ENCODE measurements at regions not wholly inside any gene's neighbourhood (a gene's known extent, or its start where the extent isn't known, plus 50 kb on each side); places are given as distances from the start of the nearest gene placed in this dataset.

DNA sequence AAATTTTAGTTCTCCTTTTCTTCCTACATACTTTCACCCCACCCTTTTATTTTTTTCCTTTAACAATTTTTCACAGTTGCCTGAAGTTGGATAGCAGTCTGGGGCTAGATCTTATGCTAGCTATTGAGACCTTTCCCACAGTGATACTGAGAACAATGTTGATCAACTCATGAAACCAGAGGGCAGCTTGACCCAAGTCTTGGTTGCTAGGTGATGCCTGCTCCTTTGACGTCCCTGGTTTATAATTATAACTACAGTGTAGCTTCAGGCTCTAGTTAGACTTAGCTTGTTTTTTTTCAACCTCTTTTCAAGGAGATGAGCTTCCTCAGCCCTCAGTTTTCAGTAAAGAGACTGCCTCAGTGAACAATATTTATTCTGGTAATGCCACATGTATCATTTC lies 648.5 kb downstream of the IRS1 start:
- DNase-seq, result no peak

DNA sequence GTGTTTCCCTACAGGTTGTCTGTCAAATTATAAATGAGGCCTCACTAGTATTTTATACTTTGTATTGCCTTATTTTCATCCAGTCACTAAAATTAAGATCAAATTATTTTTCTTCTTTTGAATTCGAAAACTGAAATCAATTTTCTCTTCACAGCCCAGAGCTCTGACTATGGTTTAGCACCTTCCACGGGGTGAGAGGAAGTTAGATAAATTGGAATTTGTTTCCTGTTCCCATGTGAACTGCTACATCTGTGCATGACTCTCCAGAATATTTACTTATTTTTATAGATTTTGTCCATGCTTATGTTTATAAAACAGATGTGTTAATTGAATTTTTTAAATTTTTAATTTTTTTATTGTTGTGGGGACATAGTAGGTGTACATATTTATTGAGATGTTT lies 656.5 kb downstream of the IRS1 start:
- no peak for DNase-seq

DNA sequence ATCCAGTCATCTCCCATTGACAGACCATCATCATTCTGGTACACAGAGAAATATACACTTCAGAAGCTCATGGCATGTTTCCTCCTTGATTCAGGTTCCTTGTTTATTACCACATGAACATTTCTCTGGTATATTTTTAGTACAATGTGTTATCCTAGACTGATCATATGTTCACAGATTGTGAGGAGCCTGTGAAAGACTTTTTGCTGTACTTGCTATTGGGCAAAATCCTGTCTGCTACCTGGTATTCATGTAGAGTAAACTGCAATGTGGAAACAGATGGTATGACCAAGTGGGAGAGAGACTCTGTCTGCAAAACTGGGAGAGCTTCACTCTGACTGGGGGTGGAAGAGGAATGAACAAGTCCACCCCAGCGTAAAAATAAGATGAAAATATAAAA lies 657.2 kb downstream of the IRS1 start:
- DNase-seq, result no peak

DNA sequence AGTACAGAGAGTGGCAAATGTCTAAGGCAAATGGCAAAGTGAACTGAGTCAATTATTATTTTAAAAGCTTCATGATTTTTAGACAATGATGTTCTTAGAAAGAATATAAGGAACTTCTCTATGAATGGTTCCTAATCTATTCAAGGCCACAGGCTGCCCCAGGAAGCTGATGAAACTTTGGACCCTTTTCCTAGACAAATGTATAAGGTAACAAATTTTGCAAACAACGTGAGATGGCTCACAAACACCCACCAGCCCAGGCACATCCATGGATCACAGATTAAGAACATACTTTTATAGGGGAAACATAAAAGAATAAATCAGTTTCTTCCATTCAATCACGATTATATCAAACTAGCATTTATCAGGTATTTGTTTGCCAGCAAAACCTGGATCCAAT lies 659.0 kb downstream of the IRS1 start:
- DNase-seq, result no peak

DNA sequence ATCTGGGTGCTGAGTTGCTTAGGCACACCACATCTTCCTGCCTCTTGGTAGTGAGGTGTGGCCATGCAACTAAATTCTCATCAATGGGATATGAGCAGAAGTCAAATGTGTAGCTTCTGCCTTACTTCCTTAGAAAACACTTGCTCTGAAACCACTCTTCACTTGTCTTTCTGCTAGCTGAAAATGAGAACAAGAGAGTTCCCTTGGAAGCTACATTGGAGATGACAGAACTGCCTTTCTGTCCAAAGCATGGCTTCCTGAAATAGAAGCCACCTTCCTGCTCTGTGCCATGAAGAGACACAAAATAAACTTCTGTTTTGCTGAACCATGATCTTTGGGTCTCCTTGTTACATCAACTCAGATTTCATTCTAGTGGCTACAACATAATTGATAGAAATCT lies 659.9 kb downstream of the IRS1 start:
- DNase-seq, result no peak

- no peak for DNase-seq
Measured at GRCh38 chr2:226137201-226137811, 662.3 kb downstream of the IRS1 start.

- no peak for DNase-seq
Measured at GRCh38 chr2:226136739-226137138, 662.9 kb downstream of the IRS1 start.

- DNase-seq, result no peak
Measured at GRCh38 chr2:226135861-226136548, 663.6 kb downstream of the IRS1 start.

DNA sequence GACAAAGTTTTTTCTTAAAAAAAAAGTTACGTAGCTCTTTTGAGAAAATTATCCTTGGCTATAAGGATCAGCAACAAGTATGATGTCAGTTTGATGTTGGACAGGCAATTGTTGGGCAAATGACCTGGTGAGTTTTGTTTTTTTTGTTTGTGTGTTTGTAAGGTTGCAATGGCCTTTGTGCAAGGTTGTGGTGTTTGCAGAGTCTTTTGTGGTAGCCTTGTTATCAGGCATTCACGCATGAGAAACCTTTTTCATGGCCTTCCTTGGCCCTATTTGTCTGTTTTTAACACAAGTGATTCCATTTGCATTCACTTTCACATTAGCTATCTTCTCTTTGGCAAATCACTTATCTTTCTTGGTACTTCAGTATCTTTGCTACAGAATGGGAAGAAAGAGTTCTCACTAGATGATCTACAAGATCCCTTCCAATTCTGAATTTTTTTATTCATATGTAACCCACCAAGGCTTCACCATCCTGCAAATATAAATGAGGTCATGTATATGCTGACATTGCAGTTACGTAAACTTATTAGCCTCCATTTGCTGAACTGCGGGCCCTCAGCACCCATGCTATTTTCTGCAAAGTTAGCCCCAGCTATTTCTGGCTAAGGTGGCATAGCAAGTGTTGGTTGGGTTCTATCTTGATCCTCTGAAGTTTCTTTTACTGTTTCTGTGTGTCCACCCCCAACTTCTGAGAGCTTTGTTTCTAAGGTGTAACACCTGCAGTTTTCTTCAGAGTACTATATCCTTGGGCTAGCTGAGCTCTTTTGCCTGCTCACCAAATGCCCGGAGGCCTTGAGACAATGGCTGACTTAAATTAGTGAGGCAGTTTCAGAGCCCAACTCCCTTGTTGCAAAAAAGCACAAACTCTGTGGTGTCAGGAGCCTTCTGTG lies 667.1 kb downstream of the IRS1 start:
- DNase-seq, result no peak

DNA sequence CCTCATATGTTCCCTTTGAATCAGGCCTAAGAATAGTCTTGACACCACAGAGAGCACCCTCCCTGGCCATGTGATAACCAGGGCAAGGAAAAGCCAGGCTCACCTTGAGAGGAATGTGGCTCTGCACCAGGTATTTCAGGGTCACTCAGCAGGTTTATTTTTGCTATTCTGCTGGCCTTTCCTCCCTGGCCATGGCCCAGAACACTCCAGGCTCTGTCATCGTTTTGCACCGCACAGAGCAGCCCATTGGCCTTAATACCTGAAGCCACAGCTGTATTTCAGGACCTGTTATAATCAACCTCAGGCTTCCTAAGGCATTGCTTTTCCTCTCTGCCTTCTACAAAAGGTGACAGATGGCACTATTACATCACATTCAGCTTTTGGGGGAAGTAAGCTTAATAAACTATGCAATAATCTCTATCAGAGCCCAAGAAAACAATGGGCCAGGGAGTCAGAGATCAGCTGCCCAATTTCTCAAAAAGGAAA lies 668.3 kb downstream of the IRS1 start:
- no peak for DNase-seq

- DNase-seq, result no peak
Measured at GRCh38 chr2:226130192-226130591, 669.4 kb downstream of the IRS1 start.

GRCh38 chr2:226127682-226128081 lies 671.9 kb downstream of the IRS1 start:
- no peak for DNase-seq

DNA sequence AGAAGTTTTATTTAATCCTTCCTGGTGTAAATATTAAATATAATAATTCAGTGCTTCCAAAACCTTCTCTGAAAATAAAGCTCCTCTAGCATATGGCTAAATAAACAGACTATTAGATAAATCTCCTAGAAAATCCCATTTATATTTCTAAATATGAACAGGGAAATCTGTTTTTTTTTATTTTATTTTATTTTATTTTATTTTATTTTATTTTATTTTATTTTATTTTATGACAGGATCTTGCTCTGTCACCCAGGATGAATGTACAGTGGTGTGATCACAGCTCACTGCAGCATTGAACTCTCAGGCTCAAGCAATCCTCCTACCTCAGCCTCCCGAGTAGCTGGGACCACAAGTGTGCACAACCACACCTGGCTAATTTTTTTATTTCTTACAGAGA lies 673.5 kb downstream of the IRS1 start:
- DNase-seq, result no peak

- DNase-seq, result no peak
Measured at GRCh38 chr2:226125176-226125883, 674.3 kb downstream of the IRS1 start.

GRCh38 chr2:226124548-226125011 lies 675.0 kb downstream of the IRS1 start:
- no peak for DNase-seq

GRCh38 chr2:226123300-226123699 lies 676.3 kb downstream of the IRS1 start:
- DNase-seq, result no peak

DNA sequence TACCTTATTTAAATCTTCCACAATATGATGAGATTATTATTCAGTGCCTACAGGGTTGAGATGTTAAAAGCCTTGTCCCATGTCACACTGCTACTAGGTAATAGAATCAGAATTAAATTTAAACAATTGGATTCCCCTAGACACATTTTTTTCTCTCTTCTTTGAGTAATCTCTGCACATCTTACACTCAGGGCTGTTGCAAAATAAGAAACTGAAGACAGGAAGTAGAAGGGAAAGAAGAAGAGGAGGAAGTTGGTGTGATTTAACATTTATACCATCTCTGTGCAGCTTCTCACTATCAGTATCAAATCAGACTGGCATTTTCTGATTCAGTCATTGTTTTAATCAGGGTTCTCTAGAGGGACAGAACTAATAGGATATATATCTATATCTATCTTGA lies 677.6 kb downstream of the IRS1 start:
- DNase-seq, result no peak

DNA sequence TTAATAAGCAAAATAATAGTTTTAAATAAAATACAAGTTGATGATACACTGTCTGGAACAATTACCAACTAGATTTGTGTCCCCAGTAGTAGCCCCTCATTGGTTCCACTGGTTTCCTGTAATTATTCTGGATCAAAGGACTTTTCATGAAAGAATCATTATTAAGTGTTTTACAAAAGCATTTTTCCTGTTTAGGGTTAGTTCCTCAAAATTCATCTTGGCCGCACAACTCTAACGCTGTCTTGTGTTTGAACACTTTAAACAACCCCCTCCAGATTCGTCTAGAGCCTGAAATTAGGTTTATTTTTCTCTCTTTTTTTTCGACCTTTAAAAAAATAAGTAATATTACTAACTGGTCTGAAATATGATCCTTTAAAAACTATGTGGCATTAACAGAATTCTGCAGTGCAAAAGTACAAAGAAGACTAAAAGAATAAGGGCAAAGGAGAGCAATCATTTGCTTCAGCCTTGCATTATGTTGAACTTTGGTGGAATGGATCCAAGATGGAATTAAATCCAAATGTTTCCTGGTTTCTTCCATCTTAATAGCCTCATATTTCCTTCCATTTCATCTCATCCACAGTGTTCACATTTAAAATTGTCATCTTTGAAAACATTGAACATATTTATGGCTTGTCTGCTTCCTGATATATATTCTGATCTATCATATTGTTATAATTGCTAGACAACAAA lies 678.4 kb downstream of the IRS1 start:
- DNase-seq, result no peak

- DNase-seq, result no peak
Measured at GRCh38 chr2:226118471-226119429, 680.9 kb downstream of the IRS1 start.

- no peak for DNase-seq
Measured at GRCh38 chr2:226117510-226118065, 682.0 kb downstream of the IRS1 start.

DNA sequence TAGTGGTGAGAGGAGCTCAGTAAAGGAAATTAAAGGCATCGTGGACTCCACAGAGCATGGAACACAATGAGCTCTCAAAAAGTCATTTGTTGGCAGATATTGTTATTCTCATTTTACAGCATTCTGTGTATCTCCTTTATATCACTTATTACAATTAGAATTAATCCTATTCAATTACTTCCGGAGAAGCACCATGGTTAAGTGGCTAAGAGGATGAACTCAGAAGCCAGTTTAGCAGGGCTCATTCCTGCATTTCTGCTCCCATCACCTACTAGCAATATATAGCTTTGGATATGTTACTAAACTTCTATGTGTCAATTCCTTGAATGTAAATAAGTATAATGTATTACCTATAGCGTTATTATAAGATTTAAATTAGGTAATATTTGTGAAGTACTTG lies 683.3 kb downstream of the IRS1 start:
- no peak for DNase-seq
